GM12875 (cell line): ENCODE measurements at regions not wholly inside any gene's neighbourhood (a gene's known extent, or its start where the extent isn't known, plus 50 kb on each side); places are given as distances from the start of the nearest gene placed in this dataset.

ENCODE experiments used
- H3K4me3 ChIP-seq: one replicate; pipeline ENCODE4 v1.5.1; 2011; ENCODE audit warnings: low read depth, low read length, control low read depth
- CTCF ChIP-seq: IDR thresholded peaks from 2 replicates; pipeline ENCODE4 v1.5.1; 2011; ENCODE audit warnings: low read depth, mild to moderate bottlenecking, control low read depth, inconsistent platforms, low read length, moderate library complexity, borderline replicate concordance; ENCODE audit not compliant: insufficient read depth

GRCh38 chr5:101677961-101678360, 618.1 kb downstream of the SLCO4C1 start:
- H3K4me3 ChIP-seq: no peak overlapping the region
- TF ChIP-seq CTCF: no peak

- no peak overlapping the region for H3K4me3 ChIP-seq
- no peak for TF ChIP-seq CTCF
Measured at GRCh38 chr5:101676646-101677045, 619.4 kb downstream of the SLCO4C1 start.

- TF ChIP-seq CTCF: no peak
- H3K4me3 ChIP-seq: no peak overlapping the region
Measured at GRCh38 chr5:101675510-101676219, 620.4 kb downstream of the SLCO4C1 start.

GRCh38 chr5:101673120-101673519, 623.0 kb downstream of the SLCO4C1 start:
- no peak overlapping the region for H3K4me3 ChIP-seq
- TF ChIP-seq CTCF: no peak

- no peak for TF ChIP-seq CTCF
- no peak overlapping the region for H3K4me3 ChIP-seq
Measured at GRCh38 chr5:101664071-101664791, 631.9 kb downstream of the SLCO4C1 start.

- no peak overlapping the region for H3K4me3 ChIP-seq
- no peak for TF ChIP-seq CTCF
Measured at GRCh38 chr5:101663543-101663942, 632.5 kb downstream of the SLCO4C1 start.

GRCh38 chr5:101662263-101662662, 633.8 kb downstream of the SLCO4C1 start:
- TF ChIP-seq CTCF: no peak
- no peak overlapping the region for H3K4me3 ChIP-seq
